CD14-positive monocyte (primary cell): ENCODE measurements at regions not wholly inside any gene's neighbourhood (a gene's known extent, or its start where the extent isn't known, plus 50 kb on each side); places are given as distances from the start of the nearest gene placed in this dataset.

Experiments used
- DNase-seq, 3 donors: peaks; one replicate each; pipeline ENCODE4 v3.0.0-alpha.2; 2011 to 2022
- H2AFZ ChIP-seq: 2 replicates; pipeline ENCODE4 v1.6.0; 2012; ENCODE audit warnings: mild to moderate bottlenecking, low read depth, low read length, inconsistent platforms; ENCODE audit not compliant: insufficient read depth, poor library complexity, severe bottlenecking
- H3K27ac ChIP-seq, 2 donors: 1 replicate in 1 of 2; 2 replicates in 1 of 2; pipeline ENCODE4 v1.5.1; 2012 to 2013; ENCODE audit warnings: low read length in 2 of 2, control low read depth in 1 of 2, inconsistent platforms in 1 of 2, low read depth in 1 of 2, mild to moderate bottlenecking in 1 of 2
- H3K27me3 ChIP-seq, 2 donors: one replicate each; pipeline versions ENCODE4 v1.6.0 to v1.6.1; 2011 to 2013; ENCODE audit warnings: low read length in 2 of 2; ENCODE audit not compliant: control insufficient read depth in 2 of 2, insufficient read depth in 2 of 2
- H3K36me3 ChIP-seq, 2 donors: replicated peaks in 1 of 2; 1 replicate in 1 of 2; 2 replicates in 1 of 2; pipeline versions ENCODE4 v1.5.1 to v1.6.1; 2012 to 2013; ENCODE audit warnings: low read length in 2 of 2, control low read depth in 1 of 2, inconsistent platforms in 1 of 2, mild to moderate bottlenecking in 1 of 2; ENCODE audit not compliant: insufficient read depth in 2 of 2, control insufficient read depth in 1 of 2
- H3K4me1 ChIP-seq, 2 donors: 1 replicate in 1 of 2; 2 replicates in 1 of 2; pipeline versions ENCODE4 v1.5.1 to v1.6.1; 2012 to 2013; ENCODE audit warnings: low read length in 2 of 2, control low read depth in 1 of 2, inconsistent platforms in 1 of 2, mild to moderate bottlenecking in 1 of 2, moderate library complexity in 1 of 2; ENCODE audit not compliant: insufficient read depth in 2 of 2, control insufficient read depth in 1 of 2
- H3K4me2 ChIP-seq: replicated peaks from 2 replicates; pipeline ENCODE3; 2012; ENCODE audit warnings: low read length, moderate library complexity, mild to moderate bottlenecking; ENCODE audit not compliant: poor library complexity, severe bottlenecking; ENCODE audit errors: extremely low read depth
- H3K4me3 ChIP-seq, 3 experiments: fragments of 200-600 bp in 1 of 3; sonication (generic) in 1 of 3; replicated peaks in 1 of 3; 1 replicate in 2 of 3; 2 replicates in 1 of 3; pipeline ENCODE4 v1.5.1; 2011 to 2013; ENCODE audit warnings: low read length in 3 of 3, mild to moderate bottlenecking in 3 of 3, control low read depth in 2 of 3, low read depth in 2 of 3, inconsistent platforms in 1 of 3, moderate library complexity in 1 of 3
- H3K79me2 ChIP-seq: 2 replicates; pipeline ENCODE4 v1.6.0; 2012; ENCODE audit warnings: mild to moderate bottlenecking, control low read depth, inconsistent platforms, low read length, moderate library complexity; ENCODE audit not compliant: insufficient read depth
- H3K9ac ChIP-seq: 2 replicates; pipeline ENCODE4 v1.6.0; 2017; ENCODE audit warnings: low read length, mild to moderate bottlenecking; ENCODE audit not compliant: insufficient read depth, poor library complexity, severe bottlenecking
- H3K9me3 ChIP-seq, 2 donors: replicated peaks in 1 of 2; 1 replicate in 1 of 2; 2 replicates in 1 of 2; pipeline versions ENCODE4 v1.5.1 to v1.6.1; 2012 to 2013; ENCODE audit warnings: low read length in 2 of 2, control low read depth in 1 of 2; ENCODE audit not compliant: control insufficient read depth in 1 of 2, insufficient read depth in 1 of 2
- H4K20me1 ChIP-seq: 2 replicates; pipeline ENCODE4 v1.6.0; 2012; ENCODE audit warnings: mild to moderate bottlenecking, low read length, control low read depth, moderate library complexity; ENCODE audit not compliant: insufficient read depth
- H3K27ac Mint-ChIP-seq, 7 donors: one replicate each; pipeline ENCODE4 v1.8.0; 2020; ENCODE audit warnings: mild to moderate bottlenecking in 7 of 7, mixed read lengths in 7 of 7, moderate library complexity in 6 of 7, inconsistent platforms in 2 of 7
- H3K27me3 Mint-ChIP-seq, 3 donors: one replicate each; pipeline ENCODE4 v1.8.0; 2021 to 2022; ENCODE audit warnings: low read depth in 3 of 3, mild to moderate bottlenecking in 3 of 3, mixed read lengths in 3 of 3, moderate library complexity in 3 of 3, inconsistent platforms in 1 of 3
- H3K36me3 Mint-ChIP-seq, 2 donors: one replicate each; pipeline ENCODE4 v1.8.0; 2020; ENCODE audit warnings: mixed read lengths in 2 of 2, inconsistent platforms in 1 of 2, mild to moderate bottlenecking in 1 of 2
- H3K4me1 Mint-ChIP-seq: one replicate; pipeline ENCODE4 v1.8.0; 2020; ENCODE audit warnings: mild to moderate bottlenecking, mixed read lengths
- H3K4me3 Mint-ChIP-seq, 2 donors: one replicate each; pipeline ENCODE4 v1.8.0; 2020; ENCODE audit warnings: mild to moderate bottlenecking in 2 of 2, mixed read lengths in 2 of 2, moderate library complexity in 1 of 2
- H3K9me3 Mint-ChIP-seq, 7 donors: one replicate each; pipeline ENCODE4 v1.8.0; 2020 to 2022; ENCODE audit warnings: mixed read lengths in 7 of 7, mild to moderate bottlenecking in 6 of 7, moderate library complexity in 6 of 7, inconsistent platforms in 2 of 7
- CTCF ChIP-seq: fragments of 200-600 bp; IDR thresholded peaks from one replicate; pipeline ENCODE4 v1.8.0; 2022; ENCODE audit warnings: antibody characterized with exemption, mild to moderate bottlenecking
- WGBS: methylation state at CpG from one replicate; pipeline ENCODE4 v1.1.5; 2013; ENCODE audit warnings: missing lambda C conversion rate; ENCODE audit not compliant: insufficient coverage; 5-methylcytosine and 5-hydroxymethylcytosine counted together
- intact Hi-C, 2 donors: fragments of 100-400 bp; cut with micrococcal nuclease; formaldehyde crosslinking; loops; one replicate each; pipeline versions ENCODE4 v1.15.0 to v1.15.1; 2023

- H3K27me3 Mint-ChIP-seq = peaks cover 2 to 3% (median 2%) of the 10 kb centered on the region in 3 donors
- Histone ChIP-seq H3K79me2 (no peaks in the 10 kb centered on the region), H3K4me2 (no peak overlapping the region), H3K4me3 (no peak overlapping the region), H3K27me3 (no peaks in the 10 kb centered on the region), H3K4me1 (no peaks in the 10 kb centered on the region), H3K9me3 (no peaks in the 10 kb centered on the region), H3K9ac (no peak overlapping the region), H4K20me1 (no peaks in the 10 kb centered on the region), H3K36me3 (no peaks in the 10 kb centered on the region), H2AFZ (no peak overlapping the region), H3K27ac (no peak overlapping the region)
- no peak for TF ChIP-seq CTCF
- no peak for DNase-seq
- no peaks in the 10 kb centered on the region for H3K36me3 Mint-ChIP-seq
- no peaks in the 10 kb centered on the region for H3K4me1 Mint-ChIP-seq
- H3K27ac Mint-ChIP-seq = no peak overlapping the region
- H3K4me3 Mint-ChIP-seq = no peak overlapping the region
- H3K9me3 Mint-ChIP-seq = peaks cover 0 to 7% (median 2%) of the 10 kb centered on the region in 7 donors
- intact Hi-C loops = no loop called here
Measured at GRCh38 chr5:61837788-61838187, 468.2 kb upstream of the KIF2A start.

GRCh38 chr5:61840361-61840760 lies 465.6 kb upstream of the KIF2A start:
- Histone ChIP-seq H3K27ac (no peak overlapping the region), H3K4me2 (no peak overlapping the region), H3K79me2 (no peaks in the 10 kb centered on the region), H4K20me1 (no peaks in the 10 kb centered on the region), H3K27me3 (no peaks in the 10 kb centered on the region), H2AFZ (no peak overlapping the region), H3K36me3 (no peaks in the 10 kb centered on the region), H3K4me1 (no peaks in the 10 kb centered on the region), H3K9ac (no peak overlapping the region), H3K9me3 (no peaks in the 10 kb centered on the region), H3K4me3 (no peak overlapping the region)
- DNase-seq = no peak
- peaks cover 2 to 3% (median 2%) of the 10 kb centered on the region in 3 donors for H3K27me3 Mint-ChIP-seq
- WGBS = no CpG with 5 or more reads among the region's 3 CpGs
- H3K4me1 Mint-ChIP-seq = no peaks in the 10 kb centered on the region
- no peak overlapping the region for H3K27ac Mint-ChIP-seq
- intact Hi-C loops = no loop called here
- H3K4me3 Mint-ChIP-seq = no peak overlapping the region
- TF ChIP-seq CTCF = no peak
- H3K9me3 Mint-ChIP-seq = peaks cover 0 to 6% (median 3%) of the 10 kb centered on the region in 7 donors
- no peaks in the 10 kb centered on the region for H3K36me3 Mint-ChIP-seq
